RPMI8226 (cell line): ENCODE measurements at regions not wholly inside any gene's neighbourhood (a gene's known extent, or its start where the extent isn't known, plus 50 kb on each side); places are given as distances from the start of the nearest gene placed in this dataset.
"Not testable (repeated sequence)": the region's sequence is repeated elsewhere in the genome, so short reads cannot be mapped to it uniquely, and the experiment has no call there.

Experiments
- DNase-seq: peaks from one replicate; pipeline ENCODE4 v3.0.0-alpha.2; 2015

DNA sequence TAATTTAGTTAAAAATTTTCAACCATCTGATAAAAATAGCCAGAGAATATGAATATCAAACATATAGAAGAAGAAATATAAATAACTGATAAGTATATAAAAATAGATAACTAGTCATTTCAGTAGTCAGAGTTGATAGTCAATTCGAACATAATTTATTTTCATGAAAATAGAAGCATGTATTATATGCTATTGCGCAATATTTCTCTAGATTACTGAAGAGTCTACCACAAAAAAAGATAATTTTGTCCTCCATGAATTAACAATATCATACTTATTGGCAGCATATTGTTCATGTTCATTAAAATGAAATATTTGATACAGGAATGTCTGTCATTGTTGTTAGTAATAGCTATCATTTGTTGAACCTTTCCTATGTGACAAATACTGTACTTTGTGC is 376.2 kb upstream of the TOM1L1 start:
- no peak for DNase-seq

DNA sequence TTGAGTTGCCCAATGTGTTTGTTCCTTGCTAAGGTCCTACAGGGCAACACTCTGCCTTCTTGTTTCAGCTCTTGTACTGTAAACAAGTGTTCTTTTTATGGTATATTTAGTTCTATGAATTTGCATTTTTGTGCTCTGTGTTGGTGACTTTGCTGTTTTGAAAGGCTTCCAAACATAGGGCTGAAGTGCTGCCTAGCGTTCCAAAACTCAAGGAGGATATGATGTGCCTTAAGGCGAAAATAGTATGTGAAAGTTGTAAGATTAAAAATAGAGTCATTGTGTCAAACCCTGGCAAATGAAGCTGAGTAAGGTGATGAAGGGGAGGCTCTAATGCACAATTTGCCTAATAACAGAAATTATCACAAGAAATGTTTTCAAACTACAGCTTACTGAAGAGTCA is 372.7 kb upstream of the TOM1L1 start:
- DNase-seq, result peak; percentile 3

DNA sequence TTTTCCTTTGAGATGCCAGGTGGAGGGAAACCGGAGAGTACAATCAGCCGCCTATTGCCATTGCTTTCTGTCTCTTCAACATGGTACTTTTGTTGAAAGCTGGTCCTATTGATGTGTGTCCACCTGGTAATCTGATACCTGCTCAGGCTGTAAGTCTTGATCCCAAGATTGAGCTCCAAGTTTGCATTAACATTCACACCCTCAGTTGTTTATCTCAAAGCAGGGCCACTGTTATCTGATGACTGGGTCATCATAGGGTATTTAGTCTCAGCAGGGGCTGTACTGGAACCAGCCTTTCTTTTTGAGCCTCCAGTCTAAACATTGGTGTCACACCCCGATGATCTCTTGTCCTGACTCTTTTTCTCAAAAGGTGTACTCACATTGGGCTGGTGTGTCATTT is 370.3 kb upstream of the TOM1L1 start:
- DNase-seq, result no peak

DNA sequence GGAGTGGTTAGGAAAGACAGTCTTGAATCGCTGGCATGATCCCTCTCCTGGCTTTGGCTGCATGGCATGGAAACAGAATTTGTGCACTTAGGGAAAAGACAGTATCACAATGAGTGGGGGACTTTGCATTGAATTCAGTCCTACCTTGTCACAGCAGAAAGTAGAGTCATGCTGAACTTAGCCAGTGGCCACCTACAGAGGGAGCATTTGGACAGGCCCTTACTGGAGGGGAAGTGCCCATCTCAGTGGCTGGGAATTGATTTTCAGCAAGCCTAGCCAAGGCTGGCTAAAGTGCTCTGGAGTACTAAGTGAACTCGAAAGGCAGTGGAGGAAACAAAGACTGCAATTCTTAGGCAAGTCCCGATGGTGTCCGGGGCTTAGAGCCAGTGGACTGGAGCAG is 364.3 kb upstream of the TOM1L1 start:
- no peak for DNase-seq

DNA sequence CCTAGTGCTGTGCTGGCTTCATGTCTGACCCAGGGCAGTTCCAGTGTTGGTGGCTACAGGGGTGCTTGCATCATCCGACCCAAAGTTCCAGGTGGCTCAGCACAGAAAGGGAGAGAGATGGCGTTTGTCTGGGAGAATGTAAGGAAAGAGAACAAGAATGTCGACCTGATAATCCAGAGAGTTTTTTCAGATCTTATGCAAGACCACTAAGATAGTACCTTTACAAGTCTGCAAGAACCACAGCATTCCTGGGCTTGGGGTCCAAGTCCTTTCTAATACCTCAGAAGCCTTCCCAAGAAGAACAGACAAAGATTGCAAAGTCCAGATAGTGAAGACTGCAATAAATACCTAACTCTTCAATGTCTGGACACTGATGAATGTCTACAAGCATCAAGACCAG is 363.0 kb upstream of the TOM1L1 start:
- no peak for DNase-seq

DNA sequence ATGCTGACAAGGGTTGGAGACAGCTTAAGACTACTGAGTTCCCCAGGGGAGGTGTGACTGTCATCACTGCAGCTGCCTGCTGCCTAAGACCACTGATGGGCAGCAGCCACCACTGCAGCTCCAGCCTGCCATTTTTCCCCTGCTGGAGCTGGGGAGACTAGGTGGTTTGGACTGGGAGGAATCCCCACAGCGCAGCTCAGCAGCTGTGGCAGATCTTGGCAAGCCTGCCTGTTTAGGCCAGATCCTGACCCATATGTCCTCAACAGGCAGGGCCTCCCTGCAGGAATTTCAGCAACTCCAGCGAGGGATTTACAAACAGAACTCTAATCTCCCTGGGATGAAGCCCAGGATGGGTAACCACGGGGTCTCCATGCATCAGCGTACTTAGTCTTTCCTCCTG is 356.4 kb upstream of the TOM1L1 start:
- no peak for DNase-seq

DNA sequence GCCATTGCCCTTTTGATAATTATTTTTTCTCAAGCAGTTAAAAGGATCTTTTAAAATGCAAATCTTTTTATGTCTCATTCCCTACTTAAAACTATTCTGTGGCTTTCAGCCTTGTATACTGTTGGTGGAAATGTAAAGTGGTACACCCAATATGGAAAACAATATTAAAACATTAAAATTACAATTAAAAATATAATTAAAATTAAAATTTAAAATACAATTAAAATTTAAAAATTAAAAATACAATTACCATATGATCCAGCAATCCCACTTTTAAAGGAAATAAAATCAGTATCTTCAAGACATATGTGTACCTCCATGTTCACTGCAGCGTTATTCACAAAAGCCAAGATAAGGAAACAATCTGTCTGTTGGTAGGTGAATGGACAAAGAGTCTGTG is 340.8 kb upstream of the TOM1L1 start:
- no peak for DNase-seq

DNA sequence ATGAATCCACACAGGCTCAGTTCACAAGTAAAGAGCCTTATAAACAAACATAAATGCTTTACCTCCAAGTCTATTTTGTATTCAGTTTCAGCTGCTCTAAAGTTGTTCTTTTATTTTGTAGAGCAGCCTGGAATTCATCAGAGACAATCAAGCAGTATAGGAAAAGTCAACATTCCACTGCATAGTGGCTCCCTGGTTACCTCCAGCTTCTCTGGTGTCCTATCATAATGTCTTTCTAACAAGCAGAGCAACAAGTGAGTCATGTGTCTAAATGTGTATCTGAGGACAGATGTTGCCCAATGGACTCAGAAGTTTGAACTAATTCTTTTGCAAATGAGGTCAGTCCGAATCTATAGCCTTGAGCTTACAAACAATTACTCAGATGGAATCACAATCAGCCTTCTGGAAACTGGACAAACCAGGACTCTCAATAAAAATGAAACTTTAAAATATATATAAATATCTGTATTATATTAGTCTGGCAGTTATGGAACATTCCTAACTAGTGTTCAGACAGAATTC is 292.0 kb upstream of the TOM1L1 start:
- no peak for DNase-seq

DNA sequence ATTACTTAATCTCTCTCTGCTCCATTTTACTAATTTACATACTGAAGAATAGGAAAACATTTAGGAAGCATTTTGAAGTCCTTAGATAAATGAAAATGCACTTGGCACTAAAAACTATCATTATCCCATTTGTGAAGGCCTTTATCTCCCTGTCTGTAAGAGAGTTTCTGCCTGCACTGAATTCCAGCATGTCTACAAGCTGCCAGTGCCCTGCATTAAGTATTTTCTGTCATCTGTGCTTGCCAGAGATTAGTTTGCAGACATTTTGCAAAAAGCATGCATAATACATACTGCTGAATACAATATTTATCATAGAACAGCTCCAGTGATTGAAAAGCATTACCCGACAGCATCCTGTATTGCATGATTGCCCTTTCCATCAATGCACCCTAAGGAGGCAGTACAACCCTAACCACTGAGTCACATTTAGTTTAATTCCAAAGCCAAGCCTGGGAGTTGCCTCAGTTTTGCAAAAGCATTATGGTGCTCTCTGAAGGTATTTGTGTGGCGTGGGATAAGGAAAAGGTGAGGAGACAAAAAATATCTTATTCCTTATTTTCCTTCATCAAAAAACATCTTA is 280.2 kb upstream of the TOM1L1 start:
- DNase-seq, result no peak

DNA sequence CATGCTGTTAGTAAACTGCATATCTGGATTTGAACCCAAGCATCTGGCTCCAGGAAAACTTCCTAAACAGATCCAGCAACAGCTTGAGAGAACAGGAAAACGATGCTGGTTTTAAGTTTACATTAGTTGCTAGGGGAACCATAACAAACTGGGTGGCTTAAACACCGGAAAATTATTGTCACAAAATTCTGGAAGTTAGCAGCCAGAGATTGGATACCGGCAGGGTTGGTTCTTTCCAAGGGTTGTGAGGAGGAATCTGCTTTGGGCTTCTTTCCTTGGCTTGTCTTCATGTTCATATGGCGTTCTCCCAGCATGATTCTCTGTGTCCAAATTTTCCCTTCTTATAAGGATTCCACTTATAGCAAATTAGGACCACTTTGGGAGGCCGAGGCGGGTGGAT is 276.9 kb upstream of the TOM1L1 start:
- DNase-seq, result no peak

DNA sequence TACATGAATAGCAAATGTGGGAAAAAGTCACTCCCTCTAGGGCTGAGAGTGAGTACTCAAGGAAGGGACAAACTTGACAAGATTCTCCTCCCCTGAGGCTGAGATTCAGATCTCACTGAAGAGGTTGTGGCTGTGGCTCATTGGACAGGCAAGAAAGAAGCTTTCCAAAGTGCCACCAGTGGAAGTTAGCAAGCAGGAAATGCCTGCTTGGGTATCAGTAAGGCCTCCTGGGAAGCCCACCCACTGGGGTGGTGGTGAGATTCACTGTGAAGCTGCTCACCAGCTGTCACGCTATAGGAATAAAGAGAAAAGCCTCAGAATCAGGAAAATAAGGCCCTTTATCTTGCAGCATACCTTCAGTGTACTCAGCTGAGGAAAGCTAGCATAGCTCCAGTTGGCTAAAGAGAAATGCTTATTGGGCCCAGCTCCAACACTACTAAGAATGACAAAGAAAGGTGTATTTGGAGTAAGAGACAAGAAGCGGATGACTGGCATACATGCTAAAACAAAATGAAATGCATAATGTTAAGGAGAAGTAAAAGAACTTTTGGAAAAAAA is 274.4 kb upstream of the TOM1L1 start:
- DNase-seq, result no peak

DNA sequence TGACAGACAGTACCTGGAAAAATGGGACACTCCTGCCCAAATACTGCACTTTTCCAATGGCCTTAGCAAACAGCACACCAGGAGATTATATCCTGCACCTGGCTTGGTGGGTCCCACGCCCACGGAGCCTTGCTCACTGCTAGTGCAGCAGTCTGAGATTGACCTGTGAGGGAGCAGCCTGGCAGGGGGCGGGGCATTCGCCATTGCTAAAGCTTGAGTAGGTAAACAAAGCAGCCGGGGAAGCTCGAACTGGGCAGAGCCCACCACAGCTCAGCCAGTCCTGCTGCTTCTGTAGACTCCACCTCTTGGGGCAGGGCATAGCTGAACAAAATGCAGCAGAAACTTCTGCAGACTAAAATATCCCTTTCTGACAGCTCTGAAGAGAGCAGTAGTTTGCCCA is 261.2 kb upstream of the TOM1L1 start:
- not testable (repeated sequence) for DNase-seq

DNA sequence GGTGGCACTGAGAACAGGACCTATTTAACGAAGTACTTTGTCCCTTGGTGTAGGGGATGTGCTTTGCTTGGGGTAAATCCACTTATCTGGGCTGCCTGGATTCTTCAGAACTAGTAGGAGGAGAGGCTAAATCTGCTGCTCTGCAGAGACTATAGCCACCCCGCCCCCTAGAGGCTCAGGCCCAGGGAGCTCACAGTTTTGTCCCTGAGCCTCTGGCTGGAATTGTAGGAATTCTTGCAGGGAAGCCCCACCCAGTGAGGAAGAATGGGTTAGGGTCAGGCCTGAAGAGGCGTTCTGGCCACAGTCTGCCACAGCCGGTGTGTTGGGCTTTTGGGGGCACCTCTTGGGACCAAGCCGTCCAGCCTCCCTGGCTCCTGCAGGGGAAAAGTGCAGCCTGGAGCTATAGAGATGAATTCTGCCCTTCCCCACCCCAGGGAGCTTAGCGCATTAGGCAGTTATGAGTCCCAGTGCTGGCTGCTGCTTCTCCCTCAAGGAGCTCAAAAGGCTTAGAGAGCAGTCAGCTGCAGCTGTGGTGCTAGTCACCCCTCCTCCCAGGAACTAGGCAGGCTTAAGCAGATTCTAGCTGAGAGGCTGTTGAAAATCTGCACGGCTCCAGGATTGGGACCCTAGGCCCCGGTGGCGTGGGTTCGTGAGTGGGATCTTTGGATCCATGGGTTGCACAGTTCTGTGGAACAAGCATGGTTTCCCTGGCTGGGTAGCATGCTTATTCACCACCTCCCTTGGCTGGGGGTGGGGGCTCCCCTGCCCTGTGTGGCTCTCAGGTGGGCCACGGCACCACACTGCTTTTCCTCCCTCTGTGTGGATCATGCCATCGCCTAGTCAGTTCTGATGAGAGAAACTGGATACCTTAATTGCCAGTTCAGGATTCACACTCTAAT is 237.4 kb upstream of the TOM1L1 start:
- DNase-seq, result no peak

DNA sequence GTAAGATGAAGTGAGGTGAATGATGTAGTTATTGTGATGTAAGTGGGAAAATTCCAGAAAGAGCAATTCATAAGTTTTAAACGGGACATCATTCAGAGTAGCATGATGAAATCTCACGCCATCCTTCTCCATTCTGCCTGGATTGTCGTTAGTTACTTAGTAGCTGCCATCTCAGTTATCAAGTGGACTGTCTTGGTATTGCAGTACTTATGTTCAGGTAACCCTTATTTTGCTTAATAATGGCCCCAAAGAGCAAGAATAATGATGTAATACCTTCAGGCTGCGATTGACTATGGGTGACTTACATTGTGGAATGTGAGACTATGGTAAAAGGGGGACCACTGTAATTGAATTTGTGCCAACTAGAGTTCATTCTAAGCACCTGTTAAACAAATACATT is 234.1 kb upstream of the TOM1L1 start:
- no peak for DNase-seq

DNA sequence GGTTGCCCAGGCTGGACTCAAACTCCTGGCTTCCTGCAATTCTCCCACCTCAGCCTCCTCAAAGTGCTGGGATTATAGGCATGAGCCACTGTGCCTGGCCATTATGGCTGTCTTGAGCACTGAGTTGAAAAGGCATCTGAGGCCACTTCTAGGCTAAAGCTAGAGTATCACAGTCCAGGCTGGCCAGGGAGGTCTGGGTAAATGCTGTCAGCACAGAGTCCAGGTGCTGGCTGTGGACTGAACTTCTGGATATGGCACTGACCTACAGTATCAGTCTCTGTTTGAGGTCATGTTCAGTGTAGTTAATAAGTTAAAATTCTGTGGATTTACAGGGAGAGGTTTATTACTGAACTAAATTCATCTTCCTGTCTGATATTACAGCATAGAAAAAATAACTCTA is 222.5 kb upstream of the TOM1L1 start:
- no peak for DNase-seq

DNA sequence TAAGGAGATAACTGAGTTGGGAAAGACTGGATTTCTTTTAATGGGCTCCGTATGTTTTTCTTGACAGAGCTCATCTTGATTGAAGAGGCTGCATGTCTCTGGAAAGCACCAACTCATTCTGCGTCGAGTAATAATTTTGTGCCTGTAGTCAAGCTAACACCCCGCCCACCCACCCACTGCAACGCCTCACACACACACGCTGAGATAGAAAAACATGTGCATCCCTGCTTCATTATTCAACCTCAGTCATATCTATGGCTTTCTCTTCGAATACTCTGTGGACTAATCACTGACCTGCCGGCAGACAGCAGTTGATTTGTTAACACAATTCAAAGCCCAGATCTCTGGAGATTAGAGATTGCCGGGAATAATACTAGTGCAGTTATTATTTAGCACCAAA is 220.2 kb upstream of the TOM1L1 start:
- DNase-seq, result no peak

DNA sequence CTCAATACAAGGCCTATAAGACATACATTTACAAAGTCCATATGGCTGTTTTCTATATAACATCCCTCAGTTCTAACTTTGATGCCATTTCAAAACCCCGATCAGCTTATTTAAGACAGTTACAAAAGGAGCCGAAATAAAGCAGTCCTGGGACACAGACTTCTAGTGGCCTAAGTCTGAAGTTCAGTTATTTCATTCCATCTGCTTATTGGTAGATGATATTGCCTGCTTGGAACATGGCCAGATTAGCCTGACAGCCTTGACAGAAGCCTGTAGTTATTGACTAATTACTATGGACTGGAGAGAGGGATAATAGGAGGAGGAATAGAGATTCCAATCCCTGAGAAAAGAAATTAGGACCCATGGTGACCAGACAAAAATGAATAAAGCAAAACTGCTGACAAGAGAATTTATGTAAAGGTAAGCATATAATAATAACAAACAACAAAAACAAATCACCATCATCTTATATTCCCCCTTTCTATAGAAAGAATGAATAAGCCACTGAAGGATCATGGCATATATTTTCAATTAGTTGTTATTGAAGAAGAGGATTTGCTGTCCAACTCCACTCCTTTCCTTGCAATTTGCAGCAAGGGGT is 206.3 kb upstream of the TOM1L1 start:
- peak; percentile 3 for DNase-seq

DNA sequence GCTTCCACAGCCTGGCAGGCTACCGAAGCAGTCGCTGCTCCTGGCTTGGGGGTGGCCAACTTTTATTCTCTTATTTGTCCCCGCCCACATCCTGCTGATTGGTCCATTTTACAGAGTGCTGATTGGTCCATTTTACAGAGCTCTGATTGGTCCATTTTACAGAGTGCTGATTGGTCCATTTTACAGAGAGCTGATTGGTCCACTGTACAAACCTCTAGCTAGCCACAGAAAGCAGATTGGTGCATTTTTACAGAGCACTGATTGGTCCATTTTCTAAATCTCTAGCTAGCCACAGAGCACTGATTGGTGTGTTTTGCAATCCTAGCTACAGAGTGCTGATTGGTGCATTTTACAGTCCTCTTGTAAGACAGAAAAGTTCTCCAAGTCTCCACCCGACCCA is 187.9 kb upstream of the TOM1L1 start:
- not testable (repeated sequence) for DNase-seq

DNA sequence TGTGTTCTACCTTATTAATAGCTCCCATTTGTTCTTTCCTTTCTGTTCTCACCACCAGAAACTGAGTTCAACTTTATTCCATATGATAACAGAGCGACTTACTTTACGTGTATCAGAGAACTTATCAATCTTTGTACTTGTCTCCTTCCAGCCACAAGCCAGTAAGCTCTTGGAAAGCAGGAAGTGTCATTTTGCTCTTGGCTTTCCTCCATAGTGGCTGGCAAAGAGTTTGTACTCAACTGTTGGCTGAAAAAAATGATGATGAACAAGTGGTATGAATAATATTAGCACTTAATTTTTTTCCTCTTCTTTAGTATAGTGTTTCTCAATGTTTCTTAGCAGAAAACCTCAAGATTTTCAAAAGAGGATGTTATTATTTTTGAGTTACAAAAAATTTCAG is 182.4 kb upstream of the TOM1L1 start:
- DNase-seq, result no peak

DNA sequence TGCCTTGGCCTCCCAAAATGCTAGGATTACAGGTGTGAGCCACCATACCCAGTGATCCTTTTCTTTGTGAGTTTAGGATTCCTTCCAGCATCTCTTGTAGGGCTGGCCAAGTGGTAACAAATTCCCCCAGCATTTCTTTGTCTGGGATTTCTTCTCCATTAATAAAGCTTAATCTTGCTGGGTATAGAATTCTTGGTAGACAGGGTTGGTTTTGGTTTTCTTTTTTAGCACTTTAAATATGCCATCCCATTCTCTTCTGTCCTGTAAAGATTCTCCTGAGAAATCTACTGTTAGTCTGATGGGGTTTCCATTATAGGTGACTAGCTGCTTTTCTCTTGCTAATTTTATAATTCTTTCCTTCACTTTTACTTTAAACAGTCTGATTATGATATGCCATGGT is 173.0 kb upstream of the TOM1L1 start:
- no peak for DNase-seq

DNA sequence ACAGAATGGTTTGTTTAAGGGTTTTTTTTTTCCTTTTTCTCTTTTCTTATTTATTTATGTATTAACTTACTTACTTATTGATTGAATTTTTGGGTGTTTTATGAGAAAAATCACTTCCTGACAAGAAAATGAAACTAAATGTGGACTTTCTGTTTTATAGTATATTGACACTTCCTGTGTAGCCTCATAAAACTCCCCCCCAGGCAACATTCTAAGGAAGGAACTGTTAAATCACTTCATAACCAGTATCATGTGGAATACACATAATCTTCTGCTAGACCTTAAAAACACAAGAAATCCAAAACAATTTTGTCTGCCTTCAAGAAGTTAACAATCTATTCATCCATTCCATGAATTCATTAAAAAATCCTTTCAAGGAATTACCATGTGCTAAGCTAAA is 164.1 kb upstream of the TOM1L1 start:
- DNase-seq, result peak; percentile 30

DNA sequence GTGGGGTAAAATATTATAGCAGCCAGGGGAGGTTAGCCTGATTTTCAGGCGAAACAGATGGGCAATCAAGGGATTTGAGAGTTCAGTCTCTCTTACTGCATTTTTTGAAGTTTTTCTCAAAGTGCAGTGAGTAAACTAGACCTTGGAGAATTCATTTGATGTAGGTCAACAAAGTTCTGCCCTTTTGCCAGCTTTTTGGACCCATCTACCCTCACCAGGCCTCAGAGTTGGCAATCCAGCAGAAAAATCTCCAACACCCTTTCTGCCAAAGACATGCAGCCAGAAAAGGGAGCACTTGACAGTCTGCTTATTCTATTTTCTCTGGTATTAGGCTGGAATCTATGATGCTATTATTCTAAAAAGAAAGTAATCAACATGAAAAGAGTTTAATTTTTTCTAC is 162.2 kb upstream of the TOM1L1 start:
- DNase-seq, result no peak

DNA sequence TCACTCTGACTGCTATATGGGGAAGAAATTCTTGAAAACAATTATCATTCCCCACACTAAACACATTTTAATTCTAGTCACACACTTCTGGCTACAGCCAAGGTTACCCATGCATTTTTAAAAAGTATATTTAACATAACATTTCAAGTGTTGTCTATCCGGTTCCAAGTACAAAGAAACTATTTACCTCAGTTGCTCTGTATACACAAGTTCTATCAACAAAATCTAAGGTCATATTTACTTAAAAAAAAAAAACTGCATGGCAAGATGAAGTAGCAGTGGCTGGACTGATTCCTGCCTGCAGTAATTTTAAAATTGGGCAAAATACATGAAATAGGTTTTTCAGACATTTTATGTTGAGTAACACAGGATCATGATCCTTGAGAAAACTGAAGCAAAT is 155.9 kb upstream of the TOM1L1 start:
- DNase-seq, result no peak

DNA sequence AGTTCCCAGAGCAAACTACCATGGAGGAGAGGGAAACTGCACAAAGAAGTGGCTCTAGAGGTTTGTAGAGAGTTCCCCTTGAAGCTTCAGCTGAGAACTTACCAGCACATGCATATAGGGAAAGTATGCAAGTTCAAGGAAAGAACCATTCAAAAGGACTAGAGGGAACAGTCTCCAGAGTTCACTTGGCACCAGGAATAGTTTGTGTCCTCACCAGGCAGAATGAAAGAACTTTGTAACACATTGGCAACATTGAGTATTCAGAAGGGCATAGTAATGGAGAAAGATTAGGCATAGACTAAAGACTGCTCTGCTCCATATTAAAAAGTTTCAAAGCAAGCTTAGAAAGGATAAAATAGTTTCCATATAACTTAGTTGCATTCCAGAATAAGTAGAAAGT is 155.4 kb upstream of the TOM1L1 start:
- no peak for DNase-seq
